ENCODE measurements at regions not wholly inside any gene's neighbourhood (a gene's known extent, or its start where the extent isn't known, plus 50 kb on each side); places are given as distances from the start of the nearest gene placed in this dataset.

- no peaks in the 10 kb centered on the region for H3K36me3 ChIP-seq
- no peaks in the 10 kb centered on the region for H3K27me3 ChIP-seq (ENCODE audit: low read depth)
- H3K4me3 ChIP-seq, result no peak overlapping the region
- no peak for TF ChIP-seq CTCF (IDR thresholded peaks at IDR 0.05; ENCODE audit: borderline replicate concordance)
- H3K27ac ChIP-seq (replicated peaks), result peak overlapping the region; percentile 84
- DNase-seq, result no peak
- no peaks in the 10 kb centered on the region for H3K9me3 ChIP-seq (replicated peaks)
- intact Hi-C loops (cut with micrococcal nuclease), result no loop called here
- peaks cover 49% of the 10 kb centered on the region for H3K4me1 ChIP-seq
Measured at GRCh38 chr6:4369616-4370015, 234.2 kb upstream of the ECI2 start.

- intact Hi-C loops (cut with micrococcal nuclease), result no loop called here
- no peak for DNase-seq
- Histone ChIP-seq H3K27ac (replicated peaks) (peak overlapping the region; percentile 84), H3K36me3 (no peaks in the 10 kb centered on the region), H3K27me3 (ENCODE audit: low read depth) (no peaks in the 10 kb centered on the region), H3K9me3 (replicated peaks) (no peaks in the 10 kb centered on the region), H3K4me3 (no peak overlapping the region), H3K4me1 (peaks cover 44% of the 10 kb centered on the region)
- no peak for TF ChIP-seq CTCF (IDR thresholded peaks at IDR 0.05; ENCODE audit: borderline replicate concordance)
Measured at GRCh38 chr6:4368649-4369048, 233.3 kb upstream of the ECI2 start.

- no peak for DNase-seq
- Histone ChIP-seq H3K36me3 (no peaks in the 10 kb centered on the region), H3K9me3 (replicated peaks) (no peaks in the 10 kb centered on the region), H3K4me3 (no peak overlapping the region), H3K4me1 (peaks cover 41% of the 10 kb centered on the region), H3K27ac (replicated peaks) (no peak overlapping the region), H3K27me3 (ENCODE audit: low read depth) (no peaks in the 10 kb centered on the region)
- intact Hi-C loops (cut with micrococcal nuclease), result no loop called here
- TF ChIP-seq CTCF (IDR thresholded peaks at IDR 0.05; ENCODE audit: borderline replicate concordance), result no peak
Measured at GRCh38 chr6:4367643-4368042, 232.3 kb upstream of the ECI2 start.

- intact Hi-C loops (cut with micrococcal nuclease), result no loop called here
- no peak overlapping the region for H3K27ac ChIP-seq (replicated peaks)
Measured at GRCh38 chr6:4366635-4367395, 231.4 kb upstream of the ECI2 start.

GRCh38 chr6:4365686-4366085, 230.3 kb upstream of the ECI2 start:
- Histone ChIP-seq H3K27ac (replicated peaks) (no peak overlapping the region), H3K4me3 (no peak overlapping the region), H3K27me3 (ENCODE audit: low read depth) (no peaks in the 10 kb centered on the region), H3K36me3 (no peaks in the 10 kb centered on the region), H3K4me1 (peaks cover 21% of the 10 kb centered on the region), H3K9me3 (replicated peaks) (no peaks in the 10 kb centered on the region)
- intact Hi-C loops (cut with micrococcal nuclease), result no loop called here
- no peak for TF ChIP-seq CTCF (IDR thresholded peaks at IDR 0.05; ENCODE audit: borderline replicate concordance)
- DNase-seq, result no peak

More at GRCh38 chr6:4366635-4367395, 231.4 kb upstream of the ECI2 start:
- no peaks in the 10 kb centered on the region for H3K9me3 ChIP-seq (replicated peaks)
- no peak overlapping the region for H3K4me3 ChIP-seq
- H3K36me3 ChIP-seq, result no peaks in the 10 kb centered on the region
- peaks cover 32% of the 10 kb centered on the region for H3K4me1 ChIP-seq
- no peak for TF ChIP-seq CTCF (IDR thresholded peaks at IDR 0.05; ENCODE audit: borderline replicate concordance)
- DNase-seq, result no peak
- no peaks in the 10 kb centered on the region for H3K27me3 ChIP-seq (ENCODE audit: low read depth)
